Activated CD4-positive, CD25-positive, alpha-beta regulatory T cell treated with anti-CD3 and anti-CD28 coated beads, Interleukin-2, amount 50 U/mL, for 72 hours (primary cell): ENCODE measurements at regions not wholly inside any gene's neighbourhood (a gene's known extent, or its start where the extent isn't known, plus 50 kb on each side); places are given as distances from the start of the nearest gene placed in this dataset.
A peak's percentile ranks its signal among the peaks of the same experiment; 100 is the strongest.

Experiments used
- DNase-seq: peaks from one replicate; pipeline ENCODE4 v3.0.0; 2021

DNA sequence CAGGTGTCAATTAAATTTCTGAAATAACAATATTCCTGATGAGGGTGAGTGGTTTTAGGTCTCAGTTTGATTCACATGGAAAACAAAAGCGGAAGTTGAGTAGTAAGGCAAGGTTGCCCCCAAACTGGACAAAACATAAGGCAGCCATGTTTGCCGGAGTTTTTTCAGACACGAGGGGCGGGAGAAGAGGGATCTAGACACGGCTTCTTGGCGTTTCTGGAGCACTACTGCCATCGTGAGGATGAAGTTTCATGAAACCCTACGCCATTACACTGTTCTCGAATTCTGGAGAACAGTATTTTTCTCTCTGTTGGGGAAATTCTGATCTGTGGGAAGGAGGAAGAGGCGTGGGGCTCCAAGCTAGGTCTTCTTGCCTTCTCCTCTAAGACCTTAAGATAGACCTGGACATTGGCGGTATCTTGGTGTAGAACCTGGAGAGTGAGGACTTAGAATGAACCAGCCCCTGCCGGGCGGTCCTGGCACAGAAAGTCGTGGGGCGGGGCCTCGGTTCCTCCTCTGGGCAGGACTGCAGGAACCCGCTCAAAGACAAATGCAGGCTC is 160.3 kb downstream of the OR13H1 start:
- DNase-seq: peak; percentile 74

DNA sequence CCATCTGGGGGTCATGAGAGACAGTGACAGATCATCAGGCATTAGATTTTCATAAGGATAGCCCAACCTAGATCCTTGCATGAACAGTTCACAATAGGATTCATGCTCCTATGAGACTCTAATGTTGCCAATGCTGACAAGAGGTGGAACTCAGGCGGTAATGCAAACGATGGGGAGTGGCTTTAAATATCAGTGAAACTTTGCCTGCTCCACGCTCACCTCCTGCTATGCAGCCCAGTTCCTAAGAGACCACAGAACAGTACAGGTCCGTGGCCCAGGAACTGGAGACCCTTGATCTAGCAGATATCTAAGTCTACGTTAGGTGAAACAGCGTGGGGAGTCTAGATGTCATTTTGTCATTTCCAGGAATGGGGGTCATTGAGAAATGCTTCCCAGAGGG is 165.7 kb downstream of the OR13H1 start:
- DNase-seq: no peak

DNA sequence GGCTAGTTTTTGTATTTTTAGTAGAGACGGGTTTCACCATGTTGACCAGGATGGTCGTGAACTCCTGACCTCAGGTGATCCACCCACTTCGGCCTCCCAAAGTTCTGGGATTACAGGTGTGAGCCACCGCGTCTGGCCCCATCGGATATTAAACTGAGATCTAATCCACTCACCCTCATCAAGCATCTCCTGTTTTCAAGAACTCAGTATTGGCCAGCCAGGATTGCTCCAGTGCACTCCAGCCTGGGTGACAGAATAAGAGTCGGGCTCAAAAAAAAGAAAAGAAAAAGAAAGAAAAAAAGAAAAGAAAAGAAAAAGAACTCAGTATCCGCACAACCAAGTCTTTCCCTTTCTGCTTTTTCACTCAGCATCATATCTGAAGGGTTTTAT is 167.6 kb downstream of the OR13H1 start:
- no peak for DNase-seq

DNA sequence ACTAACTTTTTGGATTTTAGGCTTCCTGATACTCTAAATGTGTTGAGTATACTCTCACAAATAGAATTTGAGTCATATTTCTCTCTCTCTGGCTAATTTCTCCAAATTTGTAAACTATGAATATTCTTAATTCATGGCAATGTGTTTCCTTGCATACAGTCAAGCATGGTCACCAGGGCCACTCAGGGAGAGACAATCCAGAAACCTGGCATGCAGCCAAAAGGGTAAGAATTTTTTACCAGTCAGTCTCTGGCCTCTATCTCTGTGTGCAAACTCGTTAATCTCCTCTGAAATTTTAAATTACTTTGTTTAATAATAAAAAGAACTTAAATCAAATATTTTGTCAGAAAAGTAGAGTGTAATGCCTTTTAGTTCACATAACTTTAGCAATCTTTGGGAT is 179.8 kb downstream of the OR13H1 start:
- DNase-seq: no peak

DNA sequence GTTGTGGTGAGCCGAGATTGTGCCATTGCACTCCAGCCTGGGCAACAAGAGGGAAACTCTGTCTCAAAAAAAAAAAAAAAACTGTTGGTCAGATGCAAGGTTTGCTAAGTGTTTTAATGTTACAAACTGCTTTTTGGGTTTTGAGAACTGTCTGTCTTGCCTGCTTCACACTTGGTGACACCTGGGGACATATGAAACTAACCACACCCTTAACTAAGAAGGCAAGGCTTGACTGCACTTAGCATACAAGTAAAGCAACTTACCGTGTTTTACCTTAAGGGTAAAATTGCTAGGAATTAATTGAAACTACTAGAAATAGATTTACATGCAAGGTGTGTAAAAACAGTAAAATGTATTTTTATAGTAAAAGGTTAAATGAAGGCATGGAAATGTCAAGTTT is 180.4 kb downstream of the OR13H1 start:
- no peak for DNase-seq

DNA sequence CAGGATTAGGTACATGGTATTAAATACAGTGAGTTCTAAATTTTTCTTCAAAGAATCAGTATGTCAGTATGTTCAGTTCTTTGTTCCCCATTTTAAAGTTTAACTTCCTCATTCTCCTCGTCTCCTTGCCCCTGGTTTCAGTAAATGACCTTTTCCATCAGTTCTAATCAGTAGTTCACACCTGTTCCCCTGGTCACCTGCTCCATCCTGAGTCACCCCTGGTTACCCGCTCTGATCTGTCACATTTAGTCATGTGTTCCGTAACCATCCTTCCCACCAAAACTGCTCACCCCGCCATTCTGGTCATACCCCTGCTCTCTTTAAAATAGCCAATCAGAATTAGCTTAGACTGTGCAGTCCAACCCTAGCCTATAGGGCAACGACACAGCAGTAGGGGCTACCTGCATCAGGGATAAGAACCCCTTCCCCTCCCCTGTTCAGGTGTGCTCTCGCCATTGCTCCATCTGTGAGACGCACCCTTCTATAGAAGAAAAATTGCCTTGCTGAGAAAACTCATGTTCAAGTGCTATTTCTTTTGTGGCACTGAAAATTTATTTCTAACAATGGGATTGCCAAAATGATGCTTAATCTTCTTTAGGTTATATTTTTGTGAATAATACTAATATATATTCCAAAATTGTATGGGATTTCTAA is 181.3 kb downstream of the OR13H1 start:
- DNase-seq: no peak

DNA sequence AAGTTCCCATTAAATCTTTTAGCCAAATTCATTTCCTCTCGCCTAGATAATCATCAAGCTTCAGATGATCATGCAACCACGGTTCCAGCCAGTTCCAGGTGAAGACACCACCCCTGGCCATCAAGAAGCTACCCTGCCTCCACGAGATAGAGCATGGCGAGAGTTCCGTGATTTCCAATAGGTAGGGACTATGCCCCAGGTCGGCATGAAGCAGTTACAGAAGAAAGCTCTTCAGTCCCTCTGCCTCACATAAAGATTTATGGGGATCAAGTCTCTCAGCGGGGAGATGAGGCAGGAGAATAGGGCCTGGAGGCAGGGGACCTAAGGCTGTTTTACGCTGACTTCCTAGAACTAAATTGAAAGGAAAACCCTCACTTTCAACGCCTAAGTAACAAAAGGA is 183.9 kb downstream of the OR13H1 start:
- DNase-seq: no peak

DNA sequence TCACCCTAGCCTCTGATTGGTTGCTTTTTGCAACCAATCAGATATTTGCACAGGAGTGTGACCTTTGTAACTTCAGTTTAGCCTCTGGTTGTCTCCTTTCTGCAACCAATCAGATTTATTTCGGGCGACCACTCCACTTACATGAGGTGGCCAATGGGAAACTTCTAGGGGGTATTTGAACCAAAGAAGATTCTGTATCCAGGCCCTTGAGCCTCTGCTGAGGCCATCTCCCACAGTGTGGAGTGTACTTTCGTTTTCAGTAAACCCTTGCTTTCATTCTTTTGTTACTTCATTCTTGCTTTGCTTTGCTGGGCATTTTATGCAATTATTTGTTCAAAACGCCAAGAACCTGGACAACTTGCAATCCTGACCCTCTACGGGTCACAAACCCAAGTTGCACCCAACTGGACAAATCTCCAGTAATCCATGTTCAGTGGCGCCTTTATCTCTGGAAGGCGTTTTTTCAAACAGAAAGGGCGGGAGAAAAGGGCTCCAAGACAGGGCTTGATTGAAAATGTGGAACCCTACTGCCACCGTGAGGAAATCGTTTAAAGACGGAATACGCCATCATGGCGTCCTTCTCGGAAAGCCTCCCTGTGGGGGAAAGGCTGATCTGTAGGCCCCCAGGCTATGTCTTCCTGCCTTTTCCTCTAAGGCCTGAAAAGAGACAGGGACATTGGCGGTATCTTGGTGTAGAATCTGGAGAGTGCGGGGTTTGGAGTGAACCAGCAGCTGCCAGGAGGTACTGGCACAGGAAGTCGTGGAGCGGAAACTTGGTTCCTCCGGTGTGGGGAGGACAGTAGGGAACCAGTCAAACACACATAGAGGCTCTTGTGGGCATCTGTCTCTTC is 184.6 kb downstream of the OR13H1 start:
- DNase-seq: peak; percentile 48

DNA sequence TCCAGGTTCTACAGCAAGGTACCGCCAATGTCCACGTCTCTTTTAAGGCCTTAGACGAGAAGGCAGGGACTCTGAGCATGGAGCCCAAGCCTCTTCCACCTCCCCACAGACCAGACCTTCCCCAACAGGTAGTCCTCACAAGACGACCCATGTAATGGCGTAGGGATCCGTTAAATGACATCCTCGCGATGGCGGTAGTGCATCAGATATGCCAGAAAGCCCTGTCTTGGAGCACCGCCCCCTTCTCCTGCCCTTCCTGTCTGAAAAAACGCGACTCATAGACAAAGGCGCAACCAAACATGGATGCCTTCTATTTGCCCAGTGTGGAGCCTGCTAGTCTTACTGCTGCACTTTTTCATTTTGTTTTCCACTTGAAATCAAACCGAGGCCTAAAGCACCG is 185.4 kb downstream of the OR13H1 start:
- peak; percentile 59 for DNase-seq

DNA sequence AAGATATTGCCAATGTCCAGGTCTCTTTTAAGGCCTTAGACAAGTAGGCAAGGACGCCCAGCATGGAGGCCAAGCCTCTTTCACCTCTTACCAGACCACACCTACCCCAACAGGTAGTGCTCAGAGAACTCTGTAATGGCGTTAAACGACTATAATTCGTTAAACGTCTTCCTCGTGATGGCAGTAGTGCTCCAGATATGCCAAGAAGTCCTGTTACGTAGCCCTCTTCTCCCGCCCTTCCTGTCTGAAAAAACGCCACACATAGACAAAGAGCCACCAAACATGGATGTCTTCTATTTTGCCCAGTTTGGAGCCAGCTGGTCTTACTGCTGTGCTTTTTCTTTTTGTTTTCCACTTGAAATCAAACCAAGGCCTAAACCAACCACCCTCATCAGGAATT is 190.7 kb downstream of the OR13H1 start:
- DNase-seq: peak; percentile 42

DNA sequence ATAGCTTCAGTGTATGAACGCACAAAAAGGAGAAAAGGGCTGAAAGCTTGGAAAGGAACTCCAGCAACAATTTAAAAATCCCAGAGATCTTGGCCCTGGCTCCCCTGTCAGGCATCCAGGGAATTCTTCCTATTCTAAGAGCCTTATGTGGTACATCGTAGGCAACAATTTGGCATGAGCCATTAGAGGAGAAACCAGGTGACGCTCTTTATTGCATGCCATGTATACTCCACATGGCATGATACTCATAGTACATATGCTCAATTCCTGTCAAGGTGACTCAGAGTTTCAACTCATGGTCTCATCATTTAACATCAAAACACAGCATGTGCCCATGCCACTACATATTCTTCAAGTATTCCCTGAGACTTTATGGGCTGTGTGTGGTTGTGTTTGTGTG is 191.3 kb downstream of the OR13H1 start:
- no peak for DNase-seq

DNA sequence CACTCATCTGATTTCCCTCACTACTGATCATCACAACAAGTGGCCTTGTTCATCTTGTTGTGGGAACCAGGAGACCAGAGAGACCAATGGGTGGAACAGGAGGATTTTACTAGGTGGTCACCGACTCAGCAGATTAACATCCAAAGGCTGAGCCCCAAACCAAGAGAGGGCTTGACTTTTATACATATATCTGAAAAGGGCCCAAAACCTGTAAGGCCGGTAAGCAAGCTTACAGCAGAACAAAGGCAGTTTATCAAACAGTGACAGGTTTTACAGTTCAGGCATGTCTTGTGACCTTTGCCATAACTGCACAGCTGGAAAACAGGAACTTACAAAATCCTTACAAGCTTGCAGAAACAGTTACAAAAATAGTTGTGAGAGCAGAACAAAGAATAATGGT is 195.9 kb downstream of the OR13H1 start:
- no peak for DNase-seq

DNA sequence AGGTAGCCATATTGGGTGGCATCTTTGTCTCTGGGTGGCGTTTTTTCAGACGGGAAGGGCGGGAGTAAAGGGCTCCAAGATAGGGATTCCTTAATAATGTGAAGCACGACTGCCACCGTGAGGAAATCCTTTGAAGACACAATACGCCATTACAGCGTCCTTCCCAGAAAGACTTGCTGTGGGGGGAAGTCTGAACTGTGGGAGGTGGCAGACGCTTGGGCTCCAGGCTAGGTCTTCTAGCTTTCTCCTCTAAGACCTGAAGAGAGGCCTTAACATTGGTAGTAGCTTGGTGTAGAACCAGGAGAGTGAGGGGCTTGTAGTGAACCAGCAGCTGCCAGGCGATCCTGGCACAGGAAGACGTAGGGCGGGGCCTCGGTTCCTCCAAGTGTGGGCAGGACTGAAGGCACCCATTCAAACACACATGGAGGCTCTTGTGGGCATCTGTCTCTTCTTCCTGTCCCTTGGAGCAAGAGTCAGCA is 197.3 kb downstream of the OR13H1 start:
- DNase-seq: peak; percentile 63

DNA sequence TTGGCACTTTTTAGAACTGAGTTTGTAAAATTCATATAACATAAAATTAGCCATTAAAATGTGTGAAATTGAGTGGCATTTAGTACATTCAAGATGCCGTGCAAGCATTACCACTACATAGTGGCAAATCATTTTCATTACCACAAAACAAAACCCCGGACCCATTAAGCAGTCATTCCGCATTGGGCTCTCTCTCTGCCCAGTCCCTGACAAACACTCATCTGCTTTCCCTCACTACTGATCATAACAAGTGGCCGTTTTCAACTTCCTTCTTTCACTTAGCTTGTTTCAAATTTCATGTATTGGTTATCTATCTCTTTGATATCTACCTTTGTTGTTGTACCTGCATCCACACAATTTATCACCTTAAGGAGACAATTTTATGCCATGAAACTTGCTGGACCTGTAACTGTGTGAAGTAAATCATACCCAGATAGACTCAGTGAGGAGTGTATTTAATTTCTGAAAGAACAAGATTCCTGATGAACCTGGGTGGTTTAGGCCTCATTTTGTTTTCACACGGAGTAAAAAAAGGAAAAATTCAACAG is 202.1 kb downstream of the OR13H1 start:
- no peak for DNase-seq

DNA sequence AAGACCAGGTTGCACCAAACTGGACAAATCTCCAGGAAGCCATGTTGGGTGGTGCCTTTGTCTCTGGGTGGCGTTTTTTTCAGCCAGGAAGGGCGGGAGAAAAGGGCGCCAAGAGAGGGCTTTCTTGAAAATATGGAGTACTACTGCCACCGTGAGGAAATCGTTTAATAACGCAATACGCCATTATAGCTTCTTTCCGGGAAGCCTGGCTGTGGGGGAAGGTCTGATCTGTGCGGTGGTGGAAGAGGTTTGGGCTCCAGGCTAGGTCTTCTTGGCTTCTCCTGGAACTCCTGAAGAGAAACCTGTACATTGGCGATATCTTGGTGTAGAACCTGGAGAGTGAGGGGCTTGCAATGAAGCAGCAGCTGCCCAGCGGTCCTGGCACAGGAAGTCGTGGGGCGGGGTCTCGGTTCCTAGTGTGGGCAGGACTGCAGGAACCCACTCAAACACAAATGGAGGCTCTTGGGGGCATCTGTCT is 202.7 kb downstream of the OR13H1 start:
- DNase-seq: peak; percentile 71

DNA sequence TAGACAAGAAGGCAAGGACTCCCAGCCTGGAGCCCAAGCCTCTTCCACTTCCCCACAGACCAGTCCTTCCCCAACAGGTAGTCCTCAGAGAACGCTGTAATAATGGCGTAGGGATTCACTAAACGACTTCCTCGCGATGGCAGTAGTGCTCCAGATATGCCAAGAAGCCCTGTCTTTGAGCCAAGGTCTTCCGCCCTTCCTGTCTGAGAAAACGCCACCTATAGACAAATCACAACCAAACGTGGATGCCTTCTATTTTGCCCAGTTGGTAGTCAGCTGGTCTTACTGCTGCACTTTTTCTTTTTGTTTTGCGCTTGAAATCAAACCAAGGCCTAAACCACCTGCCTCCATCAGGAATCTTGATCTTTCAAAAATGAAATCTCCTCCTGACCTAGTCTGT is 203.3 kb downstream of the OR13H1 start:
- DNase-seq: peak; percentile 42

DNA sequence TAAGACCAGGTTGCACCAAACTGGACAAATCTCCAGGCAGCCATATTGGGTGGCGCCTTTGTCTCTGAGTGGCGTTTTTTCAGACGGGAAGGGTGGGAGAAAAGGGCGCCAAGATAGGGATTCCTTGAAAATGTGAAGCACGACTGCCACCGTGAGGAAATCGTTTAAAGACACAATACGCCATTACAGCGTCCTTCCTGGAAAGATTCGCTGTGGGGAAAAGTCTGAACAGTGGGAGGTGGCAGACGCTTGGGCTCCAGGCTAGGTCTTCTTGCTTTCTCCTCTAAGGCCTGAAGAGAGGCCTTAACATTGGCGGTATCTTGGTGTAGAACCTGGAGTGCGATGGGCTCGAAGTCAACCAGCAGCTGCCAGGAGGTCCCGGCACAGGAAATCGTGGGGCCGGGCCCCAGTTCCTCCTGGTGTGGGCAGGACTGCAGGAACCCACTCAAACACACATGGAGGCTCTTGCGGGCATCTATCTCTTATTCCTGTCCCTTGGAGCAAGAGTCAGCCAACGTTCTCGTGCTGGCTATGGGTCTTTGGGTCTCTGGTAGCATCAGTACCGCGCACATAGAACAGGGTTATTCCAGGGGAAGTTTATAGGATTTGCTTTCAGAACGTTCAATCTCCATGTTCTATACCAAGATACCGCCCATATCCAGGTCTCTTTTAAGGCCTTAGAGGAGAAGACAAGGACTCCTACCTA is 208.8 kb downstream of the OR13H1 start:
- peak; percentile 46 for DNase-seq

DNA sequence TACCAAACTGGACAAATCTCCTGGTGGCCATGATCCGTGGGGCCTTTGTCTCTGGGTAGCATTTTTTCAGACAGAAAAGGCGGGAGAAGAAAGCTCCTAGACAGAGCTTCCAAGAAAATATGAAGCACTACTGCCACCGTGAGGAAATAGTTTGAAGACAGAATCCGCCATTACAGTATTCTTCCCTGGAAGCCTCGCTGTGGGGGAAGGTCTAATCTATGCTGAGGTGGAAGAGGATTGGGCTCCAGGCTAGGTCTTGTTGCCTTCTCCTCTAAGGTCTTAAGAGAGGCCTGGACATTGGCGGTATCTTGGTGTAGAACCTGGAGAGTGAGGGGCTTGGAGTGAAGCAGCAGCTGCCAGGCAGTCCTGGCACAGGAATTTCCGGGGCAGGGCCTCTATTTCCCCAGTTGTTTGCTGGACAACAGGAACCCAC is 218.9 kb downstream of the OR13H1 start:
- DNase-seq: no peak

DNA sequence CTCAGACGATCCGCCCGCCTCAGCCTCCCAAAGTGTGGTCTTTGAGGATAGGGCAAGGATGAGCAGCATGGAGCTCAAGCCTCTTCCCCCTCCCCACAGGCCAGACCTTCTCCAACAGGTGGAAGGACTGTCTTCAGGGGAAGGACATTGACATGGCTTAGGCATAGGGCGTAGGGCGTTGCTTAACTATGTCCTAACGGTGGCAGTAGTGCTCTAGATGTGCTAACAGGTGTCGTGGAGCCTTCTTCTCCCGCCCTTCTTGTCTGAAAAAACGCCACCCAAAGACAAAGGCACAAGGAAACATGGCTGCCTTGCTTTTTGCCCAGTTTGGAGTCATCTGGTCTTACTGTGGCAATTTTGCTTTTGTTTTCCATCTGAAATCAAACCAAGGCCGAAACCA is 219.8 kb downstream of the OR13H1 start:
- peak; percentile 54 for DNase-seq

DNA sequence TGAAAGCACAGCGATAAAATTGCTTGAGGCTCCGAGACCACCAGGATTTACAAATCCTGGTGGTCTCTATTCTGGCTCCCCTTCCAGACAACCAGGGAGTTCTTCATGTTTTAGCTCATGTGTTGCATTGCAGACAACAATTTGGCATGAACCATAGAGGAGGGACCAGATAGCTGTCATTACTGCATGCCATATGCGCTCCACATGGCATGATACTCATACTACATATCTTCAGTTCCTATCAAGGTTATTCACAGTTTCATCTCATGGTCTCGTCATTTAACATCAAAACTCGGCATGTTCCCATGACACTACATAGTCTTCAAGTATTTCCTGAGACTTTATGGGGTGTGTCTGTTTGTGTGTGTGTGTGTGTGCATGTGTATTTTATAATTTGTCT is 220.3 kb downstream of the OR13H1 start:
- DNase-seq: no peak

DNA sequence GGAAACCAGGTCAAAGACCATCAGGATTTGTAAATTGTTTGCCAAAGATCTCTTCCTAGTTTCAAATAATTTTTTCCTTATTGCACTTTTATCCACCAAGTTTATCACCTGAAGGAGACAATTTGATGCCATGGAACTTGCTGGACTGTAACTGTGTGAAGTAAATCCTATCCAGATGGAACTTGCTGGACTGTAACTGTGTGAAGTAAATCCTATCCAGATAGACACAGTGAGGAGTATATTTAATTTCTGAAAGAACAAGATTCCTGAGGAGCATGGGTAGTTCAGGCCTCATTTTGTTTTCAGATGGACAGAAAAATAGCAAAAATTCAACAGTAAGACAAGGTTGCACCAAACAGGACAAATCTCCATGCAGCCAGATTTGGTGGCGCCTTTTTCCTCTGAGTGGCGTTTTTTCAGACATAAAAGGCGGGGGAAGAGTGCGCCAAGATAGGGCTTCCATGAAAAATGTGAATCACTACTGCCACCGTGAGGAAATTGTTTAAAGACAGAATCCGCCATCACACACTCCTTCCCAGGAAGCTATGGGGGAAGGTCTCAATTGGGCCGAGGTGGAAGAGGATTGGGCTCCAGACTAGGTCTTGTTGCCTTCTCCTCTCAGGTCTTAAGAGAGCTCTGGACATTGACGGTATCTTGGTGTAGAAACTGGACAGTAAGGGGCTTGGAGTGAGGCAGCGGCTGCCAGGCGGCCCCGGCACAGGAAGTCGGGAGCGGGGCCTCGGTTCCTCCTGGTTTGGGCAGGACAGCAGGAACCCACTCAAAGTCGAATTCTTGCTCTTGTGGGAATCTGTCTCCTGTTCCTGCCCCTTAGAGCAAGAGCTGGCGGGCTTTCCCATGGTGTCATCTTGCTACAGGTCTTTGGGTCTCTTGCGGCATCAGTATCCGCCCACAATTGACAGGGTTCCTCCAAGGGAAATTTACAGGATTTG is 234.7 kb downstream of the OR13H1 start:
- peak; percentile 45 for DNase-seq

DNA sequence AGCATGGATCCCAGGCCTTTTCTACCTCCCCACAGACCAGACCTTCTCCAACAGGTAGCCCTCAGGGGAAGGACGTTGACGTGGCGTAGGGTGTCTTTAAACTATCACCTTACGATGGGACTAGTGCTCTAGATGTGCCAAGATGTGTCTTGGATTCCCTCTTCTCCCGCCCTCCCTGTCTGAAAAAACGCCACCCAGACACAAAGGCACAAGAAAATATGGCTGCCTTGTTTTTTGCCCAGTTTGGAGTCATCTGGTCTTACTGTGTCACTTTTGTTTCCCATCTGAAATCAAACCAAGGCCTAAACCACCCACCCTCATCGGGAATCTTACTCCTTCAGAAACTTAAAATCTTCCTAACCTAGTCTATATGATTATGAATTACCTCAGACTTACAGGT is 235.4 kb downstream of the OR13H1 start:
- DNase-seq: no peak
